ENCODE measurements at regions not wholly inside any gene's neighbourhood (a gene's known extent, or its start where the extent isn't known, plus 50 kb on each side); places are given as distances from the start of the nearest gene placed in this dataset.
A peak's percentile ranks its signal among the peaks of the same experiment; 100 is the strongest.

DNA sequence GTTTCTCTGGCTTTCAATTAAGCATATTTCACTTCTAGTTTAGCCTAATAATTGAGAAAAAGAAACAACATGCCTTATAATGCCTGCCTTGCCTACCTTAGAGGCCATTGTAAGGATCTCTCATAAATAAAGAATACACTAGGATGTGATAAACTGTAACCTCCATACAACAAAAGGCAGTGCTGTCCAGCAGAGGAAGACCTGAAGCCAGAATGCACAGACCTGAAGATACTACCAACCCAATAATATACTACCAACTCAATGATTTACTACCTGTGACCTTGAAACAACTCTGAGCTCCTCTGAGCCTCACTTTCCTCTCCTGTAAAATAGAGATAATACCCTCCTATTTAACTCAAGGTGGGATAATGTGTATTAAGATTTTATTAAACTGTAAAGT is 361.3 kb downstream of the TTLL7 start:
- ChIA-PET CTCF (interaction anchor here (2.2 kb wide), 1 partner anchor 10 kb away, joined by 6 read pairs; no protein-coding TSS in a partner anchor), SMC1A (ENCODE audit: uncharacterized antibody, unreplicated experiment) (interaction anchor here (0.6 kb wide), 1 partner anchor 38 kb away, joined by 3 read pairs; no protein-coding TSS in a partner anchor), RAD21 (ENCODE audit: unreplicated experiment) (no interaction called here), POLR2A (no interaction called here)
- Histone ChIP-seq H2AFZ (ENCODE audit: control insufficient read depth, low read depth, low read length) (no peak overlapping the region), H3K36me3 (ENCODE audit: control insufficient read depth in 2 of 2, insufficient read depth in 2 of 2, low read length in 1 of 2) (no peaks in the 10 kb centered on the region), H3K27ac (ENCODE audit: control insufficient read depth, insufficient read depth) (no peak overlapping the region), H3K9me3 (replicated peaks; ENCODE audit: control insufficient read depth, insufficient read depth, low read length) (no peaks in the 10 kb centered on the region), H3K4me2 (ENCODE audit: control insufficient read depth, insufficient read depth) (no peak overlapping the region), H3K4me3 (no peak overlapping the region), H3K27me3 (replicated peaks in 1 of 2; ENCODE audit: control insufficient read depth in 2 of 2, insufficient read depth in 2 of 2, low read length in 1 of 2) (no peaks in the 10 kb centered on the region), H3K79me2 (ENCODE audit: control insufficient read depth, insufficient read depth, low read length) (no peaks in the 10 kb centered on the region), H3K9ac (ENCODE audit: control insufficient read depth, insufficient read depth, low read length) (no peak overlapping the region), H3K4me1 (ENCODE audit: control insufficient read depth, insufficient read depth, low read length) (no peaks in the 10 kb centered on the region), H4K20me1 (ENCODE audit: control insufficient read depth, insufficient read depth) (no peaks in the 10 kb centered on the region)
- TF ChIP-seq REST (IDR thresholded peaks at IDR 0.05; ENCODE audit: low read depth, low read length) (peak; percentile 61; the same call in 1 of the 2 replicates), MTA2 (IDR thresholded peaks at IDR 0.05; ENCODE audit: low read depth) (no peak)
- DNase-seq (ENCODE audit: low read depth, low spot score) (no peak), FAIRE-seq (no peak), ATAC-seq (no peak)
- BruUV-seq (replicated peaks), result no TSS peak
- in situ Hi-C loops (cut with MboI) (no loop called here), intact Hi-C loops (cut with micrococcal nuclease; ENCODE audit: unreplicated experiment) (no loop called here)

GRCh38 chr1:83637009-83637408 is 361.9 kb downstream of the TTLL7 start:
- H2AFZ ChIP-seq (ENCODE audit: control insufficient read depth, low read depth, low read length), result no peak overlapping the region
- H3K4me2 ChIP-seq (ENCODE audit: control insufficient read depth, insufficient read depth), result no peak overlapping the region
- no peak for ATAC-seq
- H3K36me3 ChIP-seq (ENCODE audit: control insufficient read depth in 2 of 2, insufficient read depth in 2 of 2, low read length in 1 of 2), result no peaks in the 10 kb centered on the region
- WGBS (ENCODE audit: insufficient coverage, insufficient replicate concordance, low lambda C conversion rate, missing lambda C conversion rate), result 35% methylated on average over 5 of the region's 5 CpGs
- H3K27me3 ChIP-seq (replicated peaks in 1 of 2; ENCODE audit: control insufficient read depth in 2 of 2, insufficient read depth in 2 of 2, low read length in 1 of 2), result no peaks in the 10 kb centered on the region
- DNase-seq (ENCODE audit: low read depth, low spot score), result no peak
- ChIA-PET POLR2A (no interaction called here), CTCF (interaction anchor here (0.7 to 2.2 kb wide), 2 partner anchors 10 to 312 kb away, joined by 3 to 6 read pairs; no protein-coding TSS in a partner anchor), RAD21 (ENCODE audit: unreplicated experiment) (no interaction called here), SMC1A (ENCODE audit: uncharacterized antibody, unreplicated experiment) (no interaction called here)
- H3K79me2 ChIP-seq (ENCODE audit: control insufficient read depth, insufficient read depth, low read length), result no peaks in the 10 kb centered on the region
- no TSS peak for BruUV-seq (replicated peaks)
- intact Hi-C loops (cut with micrococcal nuclease; ENCODE audit: unreplicated experiment), result no loop called here
- H3K9me3 ChIP-seq (replicated peaks; ENCODE audit: control insufficient read depth, insufficient read depth, low read length), result no peaks in the 10 kb centered on the region
- in situ Hi-C loops (cut with MboI), result no loop called here
- H3K27ac ChIP-seq (ENCODE audit: control insufficient read depth, insufficient read depth), result no peak overlapping the region
- no peaks in the 10 kb centered on the region for H3K4me1 ChIP-seq (ENCODE audit: control insufficient read depth, insufficient read depth, low read length)
- no peak overlapping the region for H3K9ac ChIP-seq (ENCODE audit: control insufficient read depth, insufficient read depth, low read length)
- FAIRE-seq, result no peak
- H4K20me1 ChIP-seq (ENCODE audit: control insufficient read depth, insufficient read depth), result no peaks in the 10 kb centered on the region
- no peak overlapping the region for H3K4me3 ChIP-seq
- TF ChIP-seq CHD1 (IDR thresholded peaks at IDR 0.05; ENCODE audit: low read depth, low read length) (no peak), YBX1 (IDR thresholded peaks at IDR 0.05) (no peak), SUZ12 (IDR thresholded peaks at IDR 0.05; ENCODE audit: unreplicated experiment) (no peak), MYB (IDR thresholded peaks at IDR 0.05; ENCODE audit: borderline replicate concordance, low read depth, low read length) (no peak), ZNF217 (IDR thresholded peaks at IDR 0.05) (no peak), SPI1 (IDR thresholded peaks at IDR 0.05; ENCODE audit: borderline replicate concordance, insufficient read depth, low read depth, low read length) (no peak), TCF7 (IDR thresholded peaks at IDR 0.05; ENCODE audit: borderline replicate concordance) (no peak), MXI1 (IDR thresholded peaks at IDR 0.05; ENCODE audit: low read depth, low read length) (no peak)
- TF ChIP-seq, protein P1, sequence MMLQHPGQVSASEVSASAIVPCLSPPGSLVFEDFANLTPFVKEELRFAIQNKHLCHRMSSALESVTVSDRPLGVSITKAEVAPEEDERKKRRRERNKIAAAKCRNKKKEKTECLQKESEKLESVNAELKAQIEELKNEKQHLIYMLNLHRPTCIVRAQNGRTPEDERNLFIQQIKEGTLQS (IDR thresholded peaks at IDR 0.05; ENCODE audit: borderline replicate concordance, extremely low read depth, low read depth, low read length), result no peak
- TF ChIP-seq, protein P2, sequence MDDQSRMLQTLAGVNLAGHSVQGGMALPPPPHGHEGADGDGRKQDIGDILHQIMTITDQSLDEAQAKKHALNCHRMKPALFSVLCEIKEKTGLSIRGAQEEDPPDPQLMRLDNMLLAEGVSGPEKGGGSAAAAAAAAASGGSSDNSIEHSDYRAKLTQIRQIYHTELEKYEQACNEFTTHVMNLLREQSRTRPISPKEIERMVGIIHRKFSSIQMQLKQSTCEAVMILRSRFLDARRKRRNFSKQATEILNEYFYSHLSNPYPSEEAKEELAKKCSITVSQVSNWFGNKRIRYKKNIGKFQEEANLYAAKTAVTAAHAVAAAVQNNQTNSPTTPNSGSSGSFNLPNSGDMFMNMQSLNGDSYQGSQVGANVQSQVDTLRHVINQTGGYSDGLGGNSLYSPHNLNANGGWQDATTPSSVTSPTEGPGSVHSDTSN (IDR thresholded peaks at IDR 0.05; ENCODE audit: insufficient replicate concordance, low read depth, low read length), result no peak
